Head of caudate nucleus (tissue), 42 donors: ENCODE measurements at regions not wholly inside any gene's neighbourhood (a gene's known extent, or its start where the extent isn't known, plus 50 kb on each side); places are given as distances from the start of the nearest gene placed in this dataset.

Experiments used
- DNase-seq, 42 donors: peaks; one replicate each; pipeline versions ENCODE4 v3.0.0 to v3.0.0-alpha.2; 2020 to 2021; ENCODE audit warnings: mixed read lengths in 7 of 42
- intact Hi-C: fragments of 100-400 bp; cut with DNase I; formaldehyde crosslinking; loops from one replicate; pipeline ENCODE4 v1.15.0; 2022

DNA sequence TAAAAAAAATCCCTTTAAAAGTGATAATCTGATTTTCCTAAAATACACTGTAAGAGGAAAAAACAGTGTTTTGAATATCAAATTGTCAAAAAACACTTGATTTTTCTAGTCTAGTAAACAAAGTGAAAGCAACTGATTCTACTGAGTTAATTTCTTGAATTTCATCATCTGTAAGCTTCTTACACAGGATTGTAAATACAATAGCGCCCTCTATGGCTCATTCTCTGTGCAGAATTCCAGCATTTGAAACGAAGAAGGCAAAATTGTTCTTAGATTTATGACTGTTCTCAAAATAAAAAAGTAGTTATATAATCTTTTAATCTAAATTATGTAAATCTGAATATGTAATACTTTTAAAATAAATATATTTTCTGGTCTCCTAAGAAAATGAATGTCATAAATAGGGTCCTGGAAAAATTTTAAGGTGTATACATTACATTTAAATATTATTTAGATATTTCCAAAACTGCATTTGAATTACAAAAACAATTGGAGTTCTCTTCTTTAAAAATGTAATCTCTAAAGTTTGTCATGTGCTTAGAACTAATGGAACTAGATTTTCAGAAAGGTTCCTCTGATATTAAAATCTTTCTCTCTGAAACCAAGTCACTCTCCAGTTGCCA lies 176.9 kb upstream of the MC4R start:
- DNase-seq: peak in 20 of 42 donors; percentile 8 to 81 (median 57)
- intact Hi-C loops: loop anchor here (5.0 kb wide), 1 partner anchor 562 kb away; no protein-coding TSS in a partner anchor

DNA sequence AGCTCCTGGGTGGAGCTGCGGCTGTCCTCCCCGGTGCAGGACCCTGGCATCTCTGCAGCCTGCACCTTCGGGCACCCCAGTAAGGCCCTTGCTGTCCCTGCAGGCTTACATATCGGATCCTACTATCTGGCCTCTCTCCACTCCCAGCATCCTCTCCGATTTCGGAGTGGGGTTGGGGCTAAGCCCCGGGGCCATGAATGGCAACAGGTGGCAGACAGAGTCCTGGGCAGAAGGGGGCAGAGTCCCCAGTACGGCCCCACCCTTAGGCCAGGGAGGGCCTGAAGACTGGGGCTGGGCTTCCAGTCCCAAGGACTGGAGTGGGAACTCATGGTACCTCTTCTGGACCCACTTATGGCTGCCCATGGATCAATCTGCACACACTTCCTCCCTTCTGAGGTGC lies 180.4 kb upstream of the MC4R start:
- intact Hi-C loops: loop anchor here (5.0 kb wide), 1 partner anchor 556 kb away; no protein-coding TSS in a partner anchor
- no peak for DNase-seq

DNA sequence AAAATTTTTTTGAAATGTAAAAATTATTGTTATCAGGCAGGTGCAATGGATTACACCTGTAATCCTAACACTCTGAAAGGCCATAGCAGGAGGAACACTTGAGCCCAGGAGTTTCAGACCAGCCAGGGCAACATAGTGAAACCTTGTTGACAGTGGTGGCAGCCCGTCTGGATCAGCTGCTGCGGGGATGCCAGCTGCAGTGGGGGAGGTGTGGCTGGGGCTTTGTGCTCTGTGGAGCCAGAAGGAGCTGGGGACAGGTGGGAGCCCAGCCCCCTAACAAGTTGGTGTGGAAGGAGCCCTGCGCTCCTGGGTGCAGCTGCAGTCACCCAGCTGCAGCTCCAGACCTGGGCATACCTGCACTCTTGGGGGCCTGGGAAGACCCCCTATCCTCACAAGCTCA lies 182.4 kb upstream of the MC4R start:
- peak in 1 of 42 donors; percentile 35 for DNase-seq
- intact Hi-C loops: loop anchor here (5.0 kb wide), 1 partner anchor 558 kb away; no protein-coding TSS in a partner anchor

GRCh38 chr18:60555625-60556024 lies 183.1 kb upstream of the MC4R start:
- DNase-seq: no peak
- intact Hi-C loops: no loop called here

- peak in 1 of 42 donors; percentile 34 for DNase-seq
- intact Hi-C loops: no loop called here
These were observed 183.8 kb upstream of the MC4R start for GRCh38 chr18:60556326-60556725.

DNA sequence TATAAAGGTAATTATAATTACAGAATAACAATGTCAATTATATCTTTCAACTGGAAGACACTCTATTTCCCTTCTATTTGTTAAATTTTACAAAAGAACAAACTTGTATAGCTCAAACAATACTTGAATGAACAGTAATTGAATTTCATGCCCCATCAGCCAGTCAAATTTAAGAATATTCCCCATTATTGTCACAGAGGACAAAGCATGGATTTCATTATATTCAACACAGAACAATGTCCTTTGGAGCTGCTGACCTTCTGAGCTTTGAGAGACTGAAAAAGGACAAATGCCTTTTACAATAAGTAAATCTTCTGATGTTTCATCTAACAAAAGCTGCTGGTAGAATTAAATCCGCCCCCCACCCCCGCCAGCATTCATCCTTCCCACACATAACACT lies 187.5 kb upstream of the MC4R start:
- intact Hi-C loops: no loop called here
- no peak for DNase-seq

GRCh38 chr18:60563082-60563481 lies 190.5 kb upstream of the MC4R start:
- intact Hi-C loops: no loop called here
- no peak for DNase-seq

- no peak for DNase-seq
- intact Hi-C loops: no loop called here
These were observed 195.6 kb upstream of the MC4R start for GRCh38 chr18:60568220-60568619.

GRCh38 chr18:60570172-60570571 lies 197.6 kb upstream of the MC4R start:
- no peak for DNase-seq
- intact Hi-C loops: no loop called here

DNA sequence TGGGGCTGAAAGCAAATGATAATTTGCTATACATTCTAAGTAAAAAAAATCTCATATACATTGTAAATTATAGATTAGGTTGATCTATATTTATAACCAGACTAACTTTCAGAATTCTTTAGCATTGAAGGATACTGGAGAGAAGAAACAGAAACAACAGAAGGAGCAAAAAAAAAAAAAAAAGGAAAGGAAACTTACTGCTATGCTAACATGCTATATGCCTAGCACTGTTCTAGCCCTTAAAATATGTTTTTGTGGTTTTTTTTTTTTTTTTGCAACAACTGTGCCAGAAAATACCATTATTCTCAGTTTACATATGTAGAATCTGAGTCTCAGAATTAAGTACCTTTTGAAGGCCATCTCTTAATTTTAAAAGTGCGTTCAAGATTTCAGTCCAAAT lies 204.9 kb upstream of the MC4R start:
- DNase-seq: no peak
- intact Hi-C loops: no loop called here

GRCh38 chr18:60585670-60586069 lies 213.1 kb upstream of the MC4R start:
- DNase-seq: no peak
- intact Hi-C loops: no loop called here

DNA sequence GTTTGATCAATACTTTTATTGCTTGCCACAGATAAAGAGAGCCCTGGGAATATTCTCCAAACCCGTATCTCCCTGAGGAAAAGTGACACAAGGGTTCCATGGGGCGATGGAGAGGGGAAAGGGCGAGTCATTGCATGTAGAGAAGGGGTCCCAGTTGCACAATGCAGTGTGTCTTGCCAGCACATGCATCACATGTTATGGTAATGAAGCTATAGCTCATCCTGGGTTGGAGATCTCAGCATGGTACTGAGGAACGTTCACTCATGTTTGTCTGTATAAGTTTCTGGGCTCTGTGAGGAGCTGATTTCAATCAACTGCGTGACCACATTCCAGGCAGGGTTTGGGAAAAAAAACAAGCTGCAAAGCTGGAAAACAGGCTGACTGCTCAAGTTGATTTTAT lies 220.7 kb upstream of the MC4R start:
- no peak for DNase-seq
- intact Hi-C loops: no loop called here

GRCh38 chr18:60596928-60597327 lies 224.4 kb upstream of the MC4R start:
- intact Hi-C loops: no loop called here
- DNase-seq: no peak

GRCh38 chr18:60599267-60599666 lies 226.7 kb upstream of the MC4R start:
- intact Hi-C loops: no loop called here
- DNase-seq: no peak

- DNase-seq: no peak
- intact Hi-C loops: no loop called here
These were observed 227.4 kb upstream of the MC4R start for GRCh38 chr18:60599995-60600394.

- intact Hi-C loops: no loop called here
- no peak for DNase-seq
These were observed 228.7 kb upstream of the MC4R start for GRCh38 chr18:60601249-60601648.

DNA sequence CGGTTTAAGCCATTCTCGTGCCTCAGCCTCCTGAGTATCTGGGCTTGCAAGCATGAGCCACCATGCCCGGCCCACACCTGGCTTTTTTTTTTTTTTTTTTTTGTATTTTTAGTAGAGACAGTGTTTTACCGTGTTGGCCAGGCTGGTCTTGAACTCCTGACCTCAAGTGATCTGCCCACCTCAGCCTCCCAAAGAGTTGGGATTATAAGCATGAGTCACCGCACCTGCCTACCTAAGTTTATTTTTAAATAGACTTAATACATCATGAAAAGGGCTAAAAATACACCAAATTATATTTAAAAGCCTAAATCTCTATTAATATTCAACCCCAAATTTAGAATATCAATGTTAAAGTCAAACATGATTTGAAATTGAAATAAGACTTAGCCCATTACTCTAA lies 250.8 kb upstream of the MC4R start:
- DNase-seq: peak in 16 of 42 donors; percentile 5 to 61 (median 24)

GRCh38 chr18:60624207-60624606 lies 251.6 kb upstream of the MC4R start:
- intact Hi-C loops: no loop called here
- DNase-seq: no peak

More for the DNA sequence above, 250.8 kb upstream of the MC4R start:
- intact Hi-C loops: no loop called here

DNA sequence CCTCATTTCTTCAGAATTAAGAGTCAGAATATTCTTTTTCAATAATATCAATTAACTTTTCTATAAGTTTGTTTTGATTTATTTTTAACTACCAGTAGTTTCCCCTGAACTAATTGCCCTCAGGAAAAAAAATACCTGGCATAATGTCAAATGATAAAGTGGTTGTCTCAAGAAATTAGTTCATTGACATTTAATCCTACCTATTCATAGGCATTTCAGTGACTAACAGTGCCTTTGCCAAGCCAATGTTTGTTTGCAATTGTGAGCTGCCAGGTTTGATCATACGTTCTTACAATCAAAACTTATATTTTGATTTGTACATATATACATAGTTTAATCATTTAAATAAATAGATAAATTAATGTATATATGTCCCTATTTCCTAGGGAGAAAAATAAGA lies 267.3 kb upstream of the MC4R start:
- DNase-seq: no peak
- intact Hi-C loops: no loop called here

GRCh38 chr18:60643009-60643408 lies 270.4 kb upstream of the MC4R start:
- intact Hi-C loops: no loop called here
- DNase-seq: no peak

- intact Hi-C loops: no loop called here
- no peak for DNase-seq
These were observed 274.1 kb upstream of the MC4R start for GRCh38 chr18:60646725-60647124.

GRCh38 chr18:60649107-60649506 lies 276.5 kb upstream of the MC4R start:
- intact Hi-C loops: no loop called here

More at GRCh38 chr18:60649107-60649506, 276.5 kb upstream of the MC4R start:
- DNase-seq: peak in 4 of 42 donors; percentile 16 to 29 (median 22)
